NT2/D1 (cell line): ENCODE measurements at regions not wholly inside any gene's neighbourhood (a gene's known extent, or its start where the extent isn't known, plus 50 kb on each side); places are given as distances from the start of the nearest gene placed in this dataset.

ENCODE experiments used
- DNase-seq: peaks from one replicate; pipeline ENCODE4 v3.0.0-alpha.2; 2011; ENCODE audit warnings: low read depth, low spot score
- H3K27me3 ChIP-seq: 2 replicates; pipeline ENCODE4 v1.6.0; 2011; ENCODE audit warnings: mild to moderate bottlenecking; ENCODE audit not compliant: insufficient read length, insufficient read depth
- H3K36me3 ChIP-seq: 2 replicates; pipeline ENCODE4 v1.6.1; 2011; ENCODE audit warnings: mild to moderate bottlenecking, low read length, mixed read lengths; ENCODE audit not compliant: insufficient read depth, insufficient read length
- H3K4me1 ChIP-seq: 2 replicates; pipeline ENCODE4 v1.5.1; 2011; ENCODE audit not compliant: insufficient read depth, insufficient read length
- H3K4me3 ChIP-seq: 2 replicates; pipeline ENCODE4 v1.5.1; 2011; ENCODE audit warnings: low read depth; ENCODE audit not compliant: insufficient read length
- H3K9ac ChIP-seq: 2 replicates; pipeline ENCODE4 v1.6.0; 2011; ENCODE audit warnings: low read depth; ENCODE audit not compliant: insufficient read length
- H3K9me3 ChIP-seq: 2 replicates; pipeline ENCODE4 v1.5.1; 2011; ENCODE audit warnings: mild to moderate bottlenecking, low read length; ENCODE audit not compliant: insufficient read depth
- SUZ12 ChIP-seq: IDR thresholded peaks from 2 replicates; pipeline ENCODE4 v1.6.1; 2011; ENCODE audit not compliant: insufficient read length, insufficient read depth; ENCODE audit errors: extremely low read depth
- YY1 ChIP-seq: IDR thresholded peaks from 2 replicates; pipeline ENCODE4 v1.6.1; 2011; ENCODE audit not compliant: insufficient read length, insufficient read depth
- ZNF274 ChIP-seq: IDR thresholded peaks from 2 replicates; pipeline ENCODE4 v1.6.1; 2011; ENCODE audit warnings: mild to moderate bottlenecking, low read depth, low read length

- Histone ChIP-seq H3K9me3 (no peaks in the 10 kb centered on the region), H3K27me3 (no peaks in the 10 kb centered on the region), H3K4me1 (no peaks in the 10 kb centered on the region), H3K9ac (no peak overlapping the region), H3K4me3 (no peak overlapping the region), H3K36me3 (no peaks in the 10 kb centered on the region)
- TF ChIP-seq YY1 = no peak
- no peak for TF ChIP-seq SUZ12
- no peak for TF ChIP-seq ZNF274
- DNase-seq = no peak
These were observed 433.1 kb downstream of the ADAMTS20 start for GRCh38 chr12:43118881-43119280.

GRCh38 chr12:43118234-43118633, 433.8 kb downstream of the ADAMTS20 start:
- H3K36me3 ChIP-seq = no peaks in the 10 kb centered on the region

GRCh38 chr12:43117226-43117930, 434.6 kb downstream of the ADAMTS20 start:
- Histone ChIP-seq H3K27me3 (no peaks in the 10 kb centered on the region), H3K4me1 (no peaks in the 10 kb centered on the region), H3K9ac (no peak overlapping the region), H3K9me3 (no peaks in the 10 kb centered on the region), H3K4me3 (no peak overlapping the region), H3K36me3 (no peaks in the 10 kb centered on the region)
- DNase-seq = no peak
- TF ChIP-seq ZNF274 (no peak), YY1 (no peak), SUZ12 (no peak)

More at GRCh38 chr12:43118234-43118633, 433.8 kb downstream of the ADAMTS20 start:
- Histone ChIP-seq H3K9ac (no peak overlapping the region), H3K4me3 (no peak overlapping the region), H3K9me3 (no peaks in the 10 kb centered on the region), H3K27me3 (no peaks in the 10 kb centered on the region), H3K4me1 (no peaks in the 10 kb centered on the region)
- TF ChIP-seq YY1 = no peak
- no peak for TF ChIP-seq ZNF274
- no peak for TF ChIP-seq SUZ12
- DNase-seq = no peak

GRCh38 chr12:43115441-43116160, 436.4 kb downstream of the ADAMTS20 start:
- Histone ChIP-seq H3K27me3 (no peaks in the 10 kb centered on the region), H3K9ac (no peak overlapping the region), H3K4me1 (no peaks in the 10 kb centered on the region), H3K36me3 (no peaks in the 10 kb centered on the region), H3K9me3 (no peaks in the 10 kb centered on the region), H3K4me3 (no peak overlapping the region)
- TF ChIP-seq YY1 (no peak), SUZ12 (no peak), ZNF274 (no peak)
- no peak for DNase-seq

GRCh38 chr12:43114316-43114715, 437.7 kb downstream of the ADAMTS20 start:
- no peaks in the 10 kb centered on the region for H3K4me1 ChIP-seq
- H3K36me3 ChIP-seq = no peaks in the 10 kb centered on the region
- TF ChIP-seq YY1 (no peak), ZNF274 (no peak), SUZ12 (no peak)
- DNase-seq = no peak
- H3K9me3 ChIP-seq = no peaks in the 10 kb centered on the region
- H3K9ac ChIP-seq = no peak overlapping the region
- no peak overlapping the region for H3K4me3 ChIP-seq
- H3K27me3 ChIP-seq = no peaks in the 10 kb centered on the region

GRCh38 chr12:43113616-43114015, 438.4 kb downstream of the ADAMTS20 start:
- no peak for TF ChIP-seq YY1
- no peak for TF ChIP-seq SUZ12
- no peak for TF ChIP-seq ZNF274
- no peak for DNase-seq
- H3K36me3 ChIP-seq = no peaks in the 10 kb centered on the region
- no peak overlapping the region for H3K9ac ChIP-seq
- no peak overlapping the region for H3K4me3 ChIP-seq
- no peaks in the 10 kb centered on the region for H3K27me3 ChIP-seq
- H3K9me3 ChIP-seq = no peaks in the 10 kb centered on the region
- H3K4me1 ChIP-seq = no peaks in the 10 kb centered on the region

- H3K27me3 ChIP-seq = no peaks in the 10 kb centered on the region
- no peak for DNase-seq
- H3K4me1 ChIP-seq = no peaks in the 10 kb centered on the region
- no peak overlapping the region for H3K4me3 ChIP-seq
- H3K9me3 ChIP-seq = no peaks in the 10 kb centered on the region
- H3K36me3 ChIP-seq = no peaks in the 10 kb centered on the region
- no peak overlapping the region for H3K9ac ChIP-seq
- TF ChIP-seq YY1 (no peak), SUZ12 (no peak), ZNF274 (no peak)
These were observed 438.9 kb downstream of the ADAMTS20 start for GRCh38 chr12:43113135-43113534.
